NCI-H2107 treated with DMSO at 0.1 percent for 48 hours (cell line): ENCODE measurements at regions not wholly inside any gene's neighbourhood (a gene's known extent, or its start where the extent isn't known, plus 50 kb on each side); places are given as distances from the start of the nearest gene placed in this dataset.
A peak's percentile ranks its signal among the peaks of the same experiment; 100 is the strongest.
"Not testable (repeated sequence)": the region's sequence is repeated elsewhere in the genome, so short reads cannot be mapped to it uniquely, and the experiment has no call there.

Source experiments
- DNase-seq: peaks from one replicate; lab custom pipeline; 2025; ENCODE audit not compliant: unreplicated experiment; lab: John Stamatoyannopoulos, UW

DNA sequence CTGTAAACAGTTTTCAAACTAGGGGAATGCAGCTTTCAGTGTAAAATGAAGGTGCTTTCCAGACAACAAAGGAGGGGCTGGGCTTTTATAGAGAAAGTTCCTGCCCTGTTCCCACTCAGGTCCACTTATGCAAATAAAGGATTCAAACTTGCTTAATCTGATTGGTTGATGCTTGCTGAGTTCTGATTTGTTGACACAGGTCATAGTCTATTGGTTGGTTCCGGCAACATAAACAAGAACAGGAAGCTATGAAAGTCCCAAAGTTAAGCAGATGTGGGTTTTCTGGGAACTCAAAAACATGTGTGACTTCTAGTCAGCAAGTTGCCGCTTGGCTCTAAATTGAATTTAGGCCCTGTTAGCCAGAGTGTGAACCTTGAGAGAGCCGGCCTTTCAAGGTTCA, 194.2 kb upstream of the SVIL start:
- no peak for DNase-seq

DNA sequence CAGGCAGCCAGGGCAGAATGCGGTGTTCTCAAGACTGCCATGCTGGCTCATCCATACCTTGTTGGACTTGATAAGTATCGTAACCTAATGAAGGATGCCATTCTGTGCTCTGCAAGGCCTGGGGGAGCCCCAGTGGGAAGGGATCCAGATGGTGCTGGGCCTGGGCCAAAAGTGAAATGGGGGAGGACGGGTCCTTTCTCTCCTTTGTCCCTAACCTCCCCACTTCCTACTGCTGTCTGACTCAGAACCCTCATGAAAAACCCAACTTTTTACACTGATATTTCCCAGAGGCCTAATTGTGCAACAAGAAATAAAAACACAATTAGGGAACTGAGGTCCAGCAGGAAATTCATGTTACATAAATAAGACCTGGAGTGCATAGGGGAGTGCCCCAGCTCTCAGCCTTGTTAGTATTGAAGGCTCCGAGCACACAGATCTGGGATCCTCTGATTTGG, 193.7 kb upstream of the SVIL start:
- DNase-seq = no peak

DNA sequence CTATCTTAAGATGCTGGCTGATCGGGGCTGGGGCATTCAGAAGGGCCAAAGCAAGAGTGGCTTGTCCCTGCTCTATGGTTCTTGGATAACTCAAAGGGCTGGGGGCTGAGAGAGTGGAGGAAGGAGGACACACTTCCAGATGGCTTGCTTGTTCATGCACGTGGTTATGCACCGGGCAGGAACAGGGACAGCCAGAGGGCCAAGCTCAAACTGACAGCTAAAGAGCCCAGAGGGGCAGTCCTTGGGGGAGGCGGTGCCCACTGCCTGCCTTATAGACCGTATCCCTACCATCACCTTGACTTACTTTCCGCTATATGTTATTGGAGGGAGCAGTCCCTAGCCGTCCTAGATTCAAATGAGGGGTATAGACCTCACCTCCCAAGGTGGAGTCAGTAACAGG, 192.7 kb upstream of the SVIL start:
- DNase-seq = no peak

DNA sequence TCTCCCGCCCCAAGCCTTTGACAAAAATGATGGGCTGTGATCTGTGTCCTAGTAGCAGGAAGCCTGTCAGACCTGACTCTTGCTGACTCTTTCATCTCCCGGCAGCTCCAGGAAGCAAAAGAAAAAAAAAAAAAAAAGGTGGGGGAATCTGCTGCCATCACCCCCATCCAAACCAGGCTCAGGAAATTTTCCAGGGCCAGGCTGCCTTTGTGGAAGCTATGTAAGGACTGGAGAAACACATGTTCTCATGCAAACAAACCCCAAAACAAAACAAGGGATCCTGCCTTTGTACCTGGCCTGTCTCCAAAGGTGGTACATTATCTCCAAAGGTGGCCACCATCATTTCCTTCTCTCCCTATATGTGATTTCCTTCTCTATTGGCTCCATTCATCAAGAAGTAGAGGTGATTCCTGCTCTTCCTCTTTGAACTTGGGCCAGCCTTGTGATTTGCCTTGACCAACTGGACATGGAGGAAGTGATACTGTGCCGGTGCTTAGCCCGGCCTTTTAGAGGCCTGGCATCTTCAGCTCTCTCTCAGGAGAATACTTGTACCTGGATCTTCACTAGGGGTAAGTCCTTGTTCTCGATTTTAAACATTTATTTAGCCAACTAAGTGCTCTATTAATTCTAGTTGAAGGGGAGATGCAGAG, 192.2 kb upstream of the SVIL start:
- DNase-seq = no peak

DNA sequence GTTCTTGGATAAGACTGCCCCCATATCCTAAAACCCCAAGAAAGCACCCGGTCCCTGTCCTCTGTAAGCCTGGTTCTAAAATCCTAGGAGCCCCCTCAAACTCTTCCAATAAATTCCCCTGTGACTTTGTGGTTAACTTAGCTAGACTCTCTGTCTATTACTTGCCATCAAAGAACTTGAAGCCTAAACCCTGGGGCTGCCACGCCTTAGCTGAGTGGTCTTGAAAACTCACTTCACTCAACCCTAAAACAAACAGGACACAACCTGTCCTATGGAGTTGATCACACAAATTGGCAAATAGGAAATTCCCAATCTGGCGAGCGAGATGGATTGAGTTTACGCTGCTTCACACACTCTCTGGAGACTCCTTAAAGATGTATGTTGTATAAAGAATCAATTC, 191.4 kb upstream of the SVIL start:
- DNase-seq = no peak

DNA sequence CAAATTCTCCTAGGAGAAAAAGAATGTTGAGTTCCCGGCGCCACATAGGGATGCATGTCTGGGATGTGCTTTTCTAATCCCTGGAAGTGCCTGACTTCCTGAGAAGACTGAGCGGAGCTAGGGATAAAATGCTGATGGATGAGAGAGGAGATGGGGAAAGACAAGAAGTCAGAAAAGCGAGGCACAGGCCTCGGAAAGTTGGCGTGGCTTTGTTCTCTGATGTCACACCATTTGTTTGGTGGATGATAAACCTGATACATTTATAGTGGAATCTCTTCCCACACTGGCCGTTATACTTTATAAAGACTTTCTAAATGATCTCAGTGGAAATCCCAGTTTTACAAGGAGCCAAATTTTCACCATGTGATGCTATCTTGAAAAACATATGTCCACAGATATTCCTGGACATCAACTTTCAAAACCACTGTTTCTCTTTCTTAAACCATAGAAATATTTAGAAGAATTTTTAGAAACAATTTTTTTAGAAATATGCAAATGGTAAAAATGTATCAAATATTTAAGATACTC, 188.8 kb upstream of the SVIL start:
- DNase-seq = no peak

DNA sequence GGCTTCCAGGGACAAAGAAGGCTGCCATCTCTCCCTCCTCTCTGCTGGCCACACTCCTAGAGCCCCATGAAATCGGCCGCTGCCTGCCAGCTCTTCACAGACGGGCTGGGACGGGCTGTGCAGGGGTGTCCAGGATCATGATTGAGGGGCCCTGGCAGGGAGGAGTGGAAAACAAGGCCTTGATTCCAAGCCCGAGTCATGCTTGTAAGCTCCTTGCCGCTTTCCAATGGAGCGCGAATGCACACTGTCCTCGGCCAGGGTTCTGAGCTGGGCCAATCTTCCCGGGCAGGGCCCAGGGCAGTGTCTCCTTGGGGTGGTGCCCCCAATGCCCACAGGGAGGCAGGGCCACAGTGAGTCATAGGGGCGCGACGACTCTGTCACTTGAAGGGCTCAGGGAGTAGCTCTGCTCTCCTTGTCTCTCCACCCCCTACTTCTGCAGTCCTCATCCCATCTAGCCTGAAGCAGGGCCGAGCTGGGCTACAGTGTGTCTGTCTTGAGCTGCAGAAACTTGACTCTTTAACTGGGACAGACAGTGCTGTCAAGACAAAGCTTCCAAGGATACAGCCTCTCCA, 186.2 kb upstream of the SVIL start:
- no peak for DNase-seq

DNA sequence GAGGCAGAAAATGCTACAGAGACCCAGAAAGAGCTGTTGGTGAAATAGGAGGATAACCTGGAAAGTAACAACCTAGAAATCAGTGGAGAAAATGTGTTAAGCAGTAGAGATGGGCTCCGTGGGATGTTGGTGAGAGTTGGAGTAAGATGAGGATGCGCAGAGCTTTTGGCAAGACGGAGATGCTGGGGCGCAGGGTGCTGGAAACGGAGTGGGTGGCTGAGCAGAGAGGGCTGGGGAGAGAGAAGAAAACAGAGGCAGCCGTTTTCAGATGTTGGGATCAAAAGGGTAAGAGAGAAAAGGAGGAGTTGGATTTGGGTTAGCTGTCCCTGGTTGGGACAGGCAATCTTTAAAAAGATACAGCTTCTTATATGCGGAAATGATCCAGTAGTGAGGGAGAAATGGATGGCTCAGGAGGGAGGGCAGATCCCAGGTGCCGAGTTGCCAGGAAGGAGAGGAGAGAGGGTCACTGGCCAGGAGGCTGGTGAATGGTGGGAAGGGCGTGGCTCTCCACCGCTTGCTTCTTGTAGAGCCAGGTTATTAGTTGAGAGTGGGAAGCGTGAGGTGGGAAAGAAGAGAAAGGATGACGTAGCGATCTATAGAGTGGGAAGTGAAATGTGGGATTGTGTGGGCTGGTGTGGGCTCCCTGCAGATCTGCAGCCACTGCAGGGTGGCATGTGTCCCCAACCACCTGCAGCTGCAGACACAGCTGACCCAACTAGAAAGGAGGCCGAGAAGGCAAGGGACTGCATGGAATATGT, 182.2 kb upstream of the SVIL start:
- no peak for DNase-seq

DNA sequence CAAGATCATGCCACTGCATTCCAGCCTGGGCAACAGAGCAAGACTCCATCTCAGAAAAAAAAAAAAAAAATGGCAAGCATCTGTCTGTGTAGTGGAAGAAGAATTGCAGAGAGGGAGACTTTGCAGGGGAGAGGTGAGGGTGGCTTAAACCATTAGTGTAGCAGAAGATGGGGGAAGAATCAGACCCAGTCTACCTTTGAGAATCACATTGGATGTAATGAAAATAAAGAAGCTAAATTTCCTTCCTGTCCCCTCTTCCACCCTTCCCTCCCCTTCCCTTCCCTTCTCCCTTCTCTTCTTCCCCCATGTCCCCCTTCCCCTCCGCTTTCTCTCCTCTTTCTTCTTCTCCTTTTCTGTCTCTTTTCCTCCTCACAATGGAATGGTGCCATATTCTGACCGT, 180.8 kb upstream of the SVIL start:
- DNase-seq = no peak

DNA sequence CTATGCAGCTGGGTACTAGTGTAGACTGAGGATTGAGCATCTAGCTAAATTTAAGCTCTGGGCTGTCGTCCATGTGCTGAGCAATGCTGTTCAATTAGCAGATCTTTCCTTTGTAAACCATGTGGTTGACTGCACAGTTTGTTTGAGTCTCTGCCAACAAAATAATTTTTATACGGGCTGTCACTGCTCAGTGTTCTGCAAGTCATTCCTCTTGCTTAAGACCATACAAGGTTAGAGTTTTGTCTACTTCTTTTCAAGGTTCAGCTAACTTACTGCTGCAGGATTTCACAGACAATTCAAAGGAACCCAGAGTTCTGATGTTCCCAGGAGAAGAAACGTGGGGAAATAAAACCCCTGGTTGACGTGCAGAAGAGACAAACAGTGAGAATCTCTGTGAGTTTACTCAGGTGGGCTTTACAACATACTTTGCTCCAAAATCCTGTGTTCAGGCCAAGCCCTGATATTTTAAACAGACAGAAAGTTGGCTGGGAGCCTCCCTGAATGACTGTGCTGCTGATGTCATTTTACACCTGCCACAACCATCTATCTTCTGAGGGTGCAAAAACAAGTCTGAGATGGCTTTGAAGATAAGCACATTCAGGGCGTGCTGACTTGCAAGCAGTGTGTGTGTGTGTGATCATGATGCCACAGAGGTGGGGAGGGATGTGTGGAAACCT, 177.1 kb upstream of the SVIL start:
- no peak for DNase-seq

DNA sequence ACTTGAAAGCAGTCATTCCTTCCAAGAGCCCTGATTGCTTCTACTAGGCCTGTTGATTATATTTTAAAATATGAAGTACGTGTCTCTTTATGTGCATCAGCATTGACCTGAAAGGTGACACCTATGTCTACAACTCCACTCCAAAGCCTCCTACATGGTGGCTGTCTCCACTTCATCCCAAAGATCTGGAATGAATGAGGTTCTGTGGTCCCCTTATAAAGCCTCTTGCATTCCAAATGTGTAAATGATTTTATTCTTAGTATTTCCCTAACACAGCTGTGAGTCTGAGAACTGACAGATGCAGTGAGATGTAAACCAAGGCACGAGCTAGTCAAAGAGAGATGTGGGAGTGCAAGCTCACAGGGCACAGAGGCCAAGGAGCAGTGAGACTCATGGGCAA, 176.0 kb upstream of the SVIL start:
- no peak for DNase-seq

DNA sequence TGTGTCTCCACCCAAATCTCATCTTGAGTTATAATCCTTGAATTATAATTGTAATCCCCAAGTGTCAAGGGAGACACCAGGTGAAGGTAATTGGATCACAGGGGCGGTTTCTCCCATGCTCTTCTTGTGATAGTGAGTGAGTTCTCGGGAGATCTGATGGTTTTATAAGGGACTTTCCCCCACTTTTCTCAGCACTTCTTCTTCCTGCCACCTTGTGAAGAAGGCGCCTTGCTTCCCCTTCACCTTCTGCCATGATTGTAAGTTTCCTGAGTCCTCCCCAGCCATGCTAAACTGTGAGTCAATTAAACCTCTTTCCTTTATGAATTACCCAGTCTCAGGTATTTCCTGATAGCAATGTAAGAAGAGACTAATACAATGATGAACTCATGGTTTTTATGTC, 175.5 kb upstream of the SVIL start:
- not testable (repeated sequence) for DNase-seq

DNA sequence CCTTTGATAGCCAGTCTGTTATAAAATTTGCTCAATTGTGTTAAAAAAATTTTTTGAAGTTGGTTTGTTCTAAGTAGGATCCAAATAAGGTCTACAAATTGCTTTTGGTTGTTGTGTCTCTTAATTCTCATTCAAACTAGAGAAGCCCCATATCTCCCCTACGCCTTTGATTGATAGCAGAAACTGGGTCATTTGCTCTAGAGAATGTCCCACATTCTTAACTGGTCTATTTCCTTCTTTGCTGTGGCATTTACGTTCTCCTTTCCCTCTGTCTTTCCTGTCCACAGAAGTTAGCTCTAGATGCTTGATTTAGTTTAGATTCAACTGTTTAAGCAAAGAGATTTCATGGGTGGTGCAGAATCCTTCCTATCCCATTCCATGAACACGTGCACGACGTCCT, 174.6 kb upstream of the SVIL start:
- no peak for DNase-seq

DNA sequence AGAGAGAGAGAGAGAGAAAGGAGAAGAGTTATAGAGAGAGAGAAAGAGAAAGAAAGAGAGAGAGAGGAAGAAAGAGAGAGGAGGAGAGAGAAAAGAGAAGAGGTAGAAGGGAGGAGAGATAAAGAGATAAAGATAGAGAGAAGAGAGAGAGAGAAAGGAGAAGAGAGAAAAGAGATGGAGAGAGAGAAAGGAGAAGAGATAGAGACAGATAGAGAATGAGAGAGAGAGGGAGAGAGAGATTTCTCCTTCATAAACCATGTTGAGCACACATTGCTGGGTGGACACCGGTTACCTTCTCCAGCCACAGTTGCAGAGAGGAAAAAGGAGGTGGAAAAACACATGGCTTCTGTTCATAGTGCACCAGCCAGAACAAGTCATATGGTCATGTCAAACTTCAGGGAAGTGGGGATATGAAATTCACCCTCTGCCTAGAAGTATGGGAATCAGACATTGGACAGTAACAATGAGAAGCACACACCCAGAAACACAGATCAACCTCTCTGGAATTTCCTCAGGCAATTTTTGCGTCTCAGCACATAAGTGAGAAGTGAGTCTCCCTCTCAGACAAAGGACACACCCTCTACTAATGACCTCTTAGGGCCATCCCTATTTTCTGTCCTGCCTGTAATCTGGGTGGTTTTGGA, 172.5 kb upstream of the SVIL start:
- no peak for DNase-seq

DNA sequence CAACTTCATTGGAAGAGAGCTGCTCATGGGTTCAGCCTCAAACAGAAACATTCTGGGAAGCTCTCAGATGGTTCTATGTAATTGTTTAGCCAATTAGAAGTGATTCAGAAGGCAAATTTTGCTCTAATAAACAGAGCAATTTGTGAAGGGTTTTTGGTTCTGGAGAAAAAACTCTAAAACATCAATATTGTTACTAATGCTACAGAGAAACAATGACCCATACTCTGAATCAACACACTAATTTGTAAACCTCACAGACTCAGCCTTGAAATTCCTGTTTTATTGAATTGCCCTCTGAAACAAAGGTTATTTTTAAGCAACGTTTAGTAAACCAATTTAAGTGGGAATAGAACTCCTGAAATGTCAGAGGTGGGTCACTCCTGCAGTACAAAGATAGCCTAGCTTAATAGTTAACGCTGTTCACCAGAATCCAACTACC, 171.6 kb upstream of the SVIL start:
- no peak for DNase-seq

DNA sequence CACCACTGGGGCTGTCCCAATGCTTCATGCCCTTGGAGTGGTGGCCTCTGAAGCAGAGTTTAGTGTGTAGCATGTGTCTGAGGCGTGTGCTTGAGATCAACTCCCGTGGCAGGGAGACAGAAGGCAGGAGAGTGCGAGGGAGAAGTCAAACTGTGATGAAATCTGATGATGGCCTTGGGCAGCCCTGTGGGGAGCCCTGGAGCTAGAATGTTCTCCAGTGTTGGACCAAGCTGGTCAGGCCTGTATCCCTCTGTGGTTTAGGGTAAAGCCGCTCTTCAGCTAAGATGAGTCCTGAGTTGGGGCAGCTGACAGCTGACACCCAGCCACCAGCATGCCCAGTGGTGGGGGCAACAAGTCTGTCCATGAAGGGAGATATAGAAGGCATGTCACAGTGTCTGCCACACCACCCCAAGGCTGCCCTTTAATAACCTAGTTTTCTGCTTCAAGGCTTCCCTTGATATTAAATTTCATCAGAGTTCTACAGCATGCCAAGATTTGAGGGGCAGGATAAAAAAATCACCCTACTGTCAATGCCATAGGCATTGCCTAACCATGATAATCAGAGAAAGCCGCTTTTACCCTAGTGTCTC, 170.5 kb upstream of the SVIL start:
- DNase-seq = no peak

DNA sequence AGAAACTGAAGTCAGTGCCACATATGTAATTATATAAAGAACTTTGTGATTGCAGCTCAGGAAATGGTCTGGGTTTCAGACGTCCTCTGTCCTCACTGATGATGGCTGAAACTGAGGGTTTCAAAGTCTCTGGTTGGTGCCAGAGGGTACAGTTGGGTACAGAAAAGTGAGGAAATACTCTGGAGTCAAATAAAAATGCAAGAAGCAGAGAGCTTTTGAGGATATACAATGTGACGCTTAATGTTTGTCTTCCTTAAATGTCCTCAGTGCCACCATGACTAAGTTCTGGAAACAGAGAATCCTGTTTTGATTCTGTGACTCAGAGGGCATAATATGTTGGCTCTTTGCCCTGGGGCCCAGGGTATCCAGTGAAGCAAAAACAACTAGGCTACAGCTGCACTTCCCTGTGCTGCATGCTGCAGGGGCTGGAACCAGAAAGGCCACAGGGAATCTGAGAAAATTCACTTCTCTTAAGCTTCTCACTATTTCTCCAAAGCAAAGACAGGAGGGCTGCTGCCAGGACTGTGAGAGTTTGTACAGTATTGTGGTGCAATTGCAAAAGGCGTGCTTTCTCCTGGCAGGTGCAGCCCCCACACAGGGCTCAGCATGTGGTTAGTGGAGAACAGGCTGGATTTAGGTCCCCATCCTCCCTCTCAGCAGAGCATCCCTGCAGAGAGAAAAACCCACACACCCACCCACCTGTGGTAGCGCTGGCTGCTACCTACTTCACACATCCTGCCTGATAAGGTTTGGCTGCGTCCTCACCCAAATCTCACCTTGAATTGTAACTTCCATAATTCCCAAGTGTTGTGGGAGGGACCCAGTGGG, 169.5 kb upstream of the SVIL start:
- peak; percentile 45 for DNase-seq

DNA sequence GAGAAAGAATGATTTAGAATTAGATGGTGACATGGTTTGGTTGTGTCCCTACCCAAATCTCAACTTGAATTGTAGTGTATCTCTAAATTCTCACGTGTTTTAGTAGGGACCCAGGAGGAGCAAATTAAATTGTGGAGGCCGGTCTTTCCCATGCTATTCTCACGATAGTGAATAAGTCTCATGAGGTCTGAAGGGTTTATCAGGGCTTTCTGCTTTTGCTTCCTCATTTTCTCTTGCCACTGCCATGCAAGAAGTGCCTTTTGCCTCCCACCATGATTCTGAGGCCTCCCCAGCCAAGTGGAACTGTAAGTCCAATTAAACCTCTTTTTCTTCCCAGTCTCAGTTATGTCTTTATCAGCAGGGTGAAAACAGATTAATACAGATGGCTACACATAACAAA, 167.4 kb upstream of the SVIL start:
- no peak for DNase-seq

DNA sequence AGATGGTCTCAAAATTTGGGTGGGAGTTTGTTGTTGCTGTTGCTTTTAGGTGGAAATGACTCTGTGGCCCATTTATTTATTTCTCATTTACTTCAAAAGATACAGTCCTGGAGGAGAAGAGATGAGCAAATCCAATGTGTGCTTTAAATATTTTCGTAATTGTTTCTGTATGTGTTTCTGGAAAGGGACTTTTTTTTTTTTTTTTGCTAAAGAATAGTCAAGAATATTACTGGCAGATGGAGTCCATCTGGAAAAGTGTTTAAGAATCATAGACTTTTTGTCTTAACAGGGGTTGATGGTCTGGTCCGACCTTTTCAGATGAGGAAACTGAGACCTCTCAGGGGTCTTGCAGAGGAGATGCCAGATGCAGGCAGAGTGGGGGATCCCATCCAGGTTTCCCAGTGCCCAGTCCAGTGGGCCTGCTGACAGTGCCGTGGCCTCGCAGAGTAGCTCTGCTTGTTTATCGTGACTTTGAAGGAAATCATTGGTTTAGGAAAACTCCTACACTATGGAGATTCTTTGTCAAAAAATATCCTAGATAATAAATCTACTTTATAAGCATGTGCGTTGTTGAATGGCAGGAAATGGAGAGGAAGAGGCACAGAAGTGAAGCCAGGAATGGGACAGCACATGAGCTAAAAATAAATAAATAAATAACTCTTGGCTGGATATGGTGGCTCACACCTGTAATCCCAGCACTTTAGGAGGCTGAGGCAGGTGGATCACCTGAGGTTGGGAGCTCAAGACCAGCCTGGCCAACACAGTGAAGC, 164.3 kb upstream of the SVIL start:
- DNase-seq = no peak
